Inflammatory macrophage treated with lipopolysaccharide for 1 hour (primary cell): ENCODE measurements at regions not wholly inside any gene's neighbourhood (a gene's known extent, or its start where the extent isn't known, plus 50 kb on each side); places are given as distances from the start of the nearest gene placed in this dataset.

Experiments
- DNase-seq, 2 donors: peaks; one replicate each; pipeline ENCODE4 v3.0.0-alpha.2; 2020 to 2022

GRCh38 chr13:22062478-22063205 is 391.8 kb downstream of the FGF9 start:
- DNase-seq, result no peak

- DNase-seq, result no peak
These were observed 392.7 kb downstream of the FGF9 start for GRCh38 chr13:22063416-22064124.

- DNase-seq, result no peak
These were observed 394.2 kb downstream of the FGF9 start for GRCh38 chr13:22064854-22065620.

- DNase-seq, result no peak
These were observed 402.8 kb downstream of the FGF9 start for GRCh38 chr13:22073718-22074117.

GRCh38 chr13:22074403-22074802 is 403.5 kb downstream of the FGF9 start:
- no peak for DNase-seq

- no peak for DNase-seq
These were observed 405.8 kb downstream of the FGF9 start for GRCh38 chr13:22076658-22077057.

- no peak for DNase-seq
These were observed 406.4 kb downstream of the FGF9 start for GRCh38 chr13:22077205-22077683.

GRCh38 chr13:22077764-22078163 is 406.9 kb downstream of the FGF9 start:
- no peak for DNase-seq

- no peak for DNase-seq
These were observed 409.1 kb downstream of the FGF9 start for GRCh38 chr13:22079961-22080360.

- DNase-seq, result no peak
These were observed 410.0 kb downstream of the FGF9 start for GRCh38 chr13:22080832-22081231.

GRCh38 chr13:22081430-22081829 is 410.6 kb downstream of the FGF9 start:
- no peak for DNase-seq

- no peak for DNase-seq
These were observed 411.2 kb downstream of the FGF9 start for GRCh38 chr13:22082030-22082429.

GRCh38 chr13:22082437-22083100 is 411.7 kb downstream of the FGF9 start:
- DNase-seq, result no peak

- no peak for DNase-seq
These were observed 414.1 kb downstream of the FGF9 start for GRCh38 chr13:22085001-22085400.

GRCh38 chr13:22086597-22087330 is 415.9 kb downstream of the FGF9 start:
- no peak for DNase-seq

GRCh38 chr13:22090106-22090505 is 419.2 kb downstream of the FGF9 start:
- DNase-seq, result no peak

- no peak for DNase-seq
These were observed 420.5 kb downstream of the FGF9 start for GRCh38 chr13:22091222-22091970.

GRCh38 chr13:22091971-22092300 is 421.1 kb downstream of the FGF9 start:
- no peak for DNase-seq

- no peak for DNase-seq
These were observed 422.1 kb downstream of the FGF9 start for GRCh38 chr13:22092791-22093560.

- no peak for DNase-seq
These were observed 424.9 kb downstream of the FGF9 start for GRCh38 chr13:22095794-22096193.

- DNase-seq, result no peak
These were observed 428.7 kb downstream of the FGF9 start for GRCh38 chr13:22099585-22099984.
